DOHH2 (cell line): ENCODE measurements at regions not wholly inside any gene's neighbourhood (a gene's known extent, or its start where the extent isn't known, plus 50 kb on each side); places are given as distances from the start of the nearest gene placed in this dataset.

Experiments
- H3F3A ChIP-seq: fragments of 200-600 bp; sonication (generic), shearing (Covaris generic); 2 replicates; pipeline ENCODE4 v1.6.0; 2016; ENCODE audit warnings: antibody characterized with exemption, mild to moderate bottlenecking; ENCODE audit not compliant: control insufficient read depth, insufficient read depth
- H3K27ac ChIP-seq: fragments of 200-600 bp; sonication (generic); 2 replicates; pipeline ENCODE4 v1.5.1; 2014; ENCODE audit warnings: low read depth, mild to moderate bottlenecking, low read length, moderate library complexity
- H3K27me3 ChIP-seq: fragments of 200-600 bp; sonication (generic); 2 replicates; pipeline ENCODE4 v1.6.1; 2014; ENCODE audit warnings: mild to moderate bottlenecking, low read length, mixed read lengths; ENCODE audit not compliant: control insufficient read depth
- H3K36me3 ChIP-seq: fragments of 200-600 bp; sonication (generic); 2 replicates; pipeline ENCODE4 v1.6.1; 2014; ENCODE audit warnings: mild to moderate bottlenecking, low read length, moderate library complexity, mixed read lengths; ENCODE audit not compliant: control insufficient read depth
- H3K4me1 ChIP-seq: fragments of 200-600 bp; sonication (generic); 2 replicates; pipeline ENCODE4 v1.6.1; 2014; ENCODE audit warnings: mild to moderate bottlenecking, low read length, mixed read lengths; ENCODE audit not compliant: control insufficient read depth
- H3K4me2 ChIP-seq: fragments of 200-600 bp; sonication (generic); 2 replicates; pipeline ENCODE4 v1.6.0; 2014; ENCODE audit warnings: mild to moderate bottlenecking, low read length, moderate library complexity
- H3K4me3 ChIP-seq: fragments of 200-600 bp; sonication (generic); 2 replicates; pipeline ENCODE4 v1.5.1; 2014; ENCODE audit warnings: mild to moderate bottlenecking, low read length, mixed read lengths
- H3K79me2 ChIP-seq: fragments of 200-600 bp; sonication (generic); 2 replicates; pipeline ENCODE4 v1.6.1; 2014; ENCODE audit warnings: mild to moderate bottlenecking, low read length, mixed read lengths; ENCODE audit not compliant: control insufficient read depth
- H3K9me2 ChIP-seq: fragments of 200-600 bp; sonication (generic); replicated peaks from 2 replicates; pipeline ENCODE4 v1.6.1; 2014; ENCODE audit warnings: mild to moderate bottlenecking, low read length, mixed read lengths; ENCODE audit not compliant: control insufficient read depth
- H3K9me3 ChIP-seq: fragments of 200-600 bp; sonication (generic); 2 replicates; pipeline ENCODE4 v1.6.1; 2014; ENCODE audit warnings: antibody characterized with exemption, low read length, mixed read lengths; ENCODE audit not compliant: control insufficient read depth, insufficient read depth
- H4K20me1 ChIP-seq: fragments of 200-600 bp; sonication (generic); 2 replicates; pipeline ENCODE4 v1.6.0; 2014; ENCODE audit warnings: low read depth, mild to moderate bottlenecking, antibody characterized with exemption, low read length, moderate library complexity; ENCODE audit not compliant: control insufficient read depth, insufficient read depth
- EZH2phosphoT487 ChIP-seq: fragments of 200-600 bp; sonication (generic); IDR thresholded peaks from 2 replicates; pipeline ENCODE4 v1.6.1; 2017; ENCODE audit warnings: borderline replicate concordance, mild to moderate bottlenecking, antibody characterized with exemption, low read length, moderate library complexity, mixed read lengths
- TF ChIP-seq, protein P1 (sequence below): fragments of 200-600 bp; sonication (generic); IDR thresholded peaks from one replicate; pipeline ENCODE4 v1.5.1; 2014; ENCODE audit warnings: antibody characterized with exemption, mild to moderate bottlenecking, low read depth, low read length; ENCODE audit not compliant: poor library complexity, severe bottlenecking

DNA sequence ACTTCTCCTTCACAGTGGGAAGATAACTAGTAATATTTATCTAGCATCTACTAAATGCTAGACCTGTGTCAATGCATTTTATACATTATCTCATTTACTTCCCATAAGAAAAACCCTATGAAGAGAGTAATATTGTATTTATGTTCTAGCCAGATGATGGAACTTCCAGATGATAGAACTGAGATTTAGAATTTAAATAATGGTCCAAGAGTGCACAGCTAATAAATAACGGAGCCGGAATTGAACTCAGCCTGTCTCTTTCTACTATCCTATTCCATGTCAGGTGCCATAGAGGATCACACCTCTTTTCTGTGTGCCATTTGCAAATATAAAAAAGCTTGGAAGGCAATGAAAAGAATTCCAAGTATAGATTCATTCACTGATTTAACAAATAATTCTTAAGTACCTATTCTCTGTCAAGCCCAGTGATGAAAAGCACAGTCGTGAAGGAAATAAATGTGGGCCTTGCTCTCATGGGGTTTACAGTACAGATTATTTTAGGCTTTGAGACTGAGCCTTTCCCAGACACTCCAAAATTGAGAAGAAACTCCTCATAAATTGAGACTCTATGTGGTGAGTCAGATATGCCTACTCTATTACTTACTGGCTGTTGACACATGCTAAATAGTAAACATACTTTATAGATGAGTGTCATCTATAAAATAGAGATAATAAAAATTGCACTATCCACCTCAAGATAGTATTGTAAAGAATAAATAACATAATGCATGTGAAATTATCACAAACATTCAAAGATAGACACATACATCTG is 378.0 kb upstream of the PRMT6 start:
- TF ChIP-seq EZH2phosphoT487 = no peak
- TF ChIP-seq, protein P1, sequence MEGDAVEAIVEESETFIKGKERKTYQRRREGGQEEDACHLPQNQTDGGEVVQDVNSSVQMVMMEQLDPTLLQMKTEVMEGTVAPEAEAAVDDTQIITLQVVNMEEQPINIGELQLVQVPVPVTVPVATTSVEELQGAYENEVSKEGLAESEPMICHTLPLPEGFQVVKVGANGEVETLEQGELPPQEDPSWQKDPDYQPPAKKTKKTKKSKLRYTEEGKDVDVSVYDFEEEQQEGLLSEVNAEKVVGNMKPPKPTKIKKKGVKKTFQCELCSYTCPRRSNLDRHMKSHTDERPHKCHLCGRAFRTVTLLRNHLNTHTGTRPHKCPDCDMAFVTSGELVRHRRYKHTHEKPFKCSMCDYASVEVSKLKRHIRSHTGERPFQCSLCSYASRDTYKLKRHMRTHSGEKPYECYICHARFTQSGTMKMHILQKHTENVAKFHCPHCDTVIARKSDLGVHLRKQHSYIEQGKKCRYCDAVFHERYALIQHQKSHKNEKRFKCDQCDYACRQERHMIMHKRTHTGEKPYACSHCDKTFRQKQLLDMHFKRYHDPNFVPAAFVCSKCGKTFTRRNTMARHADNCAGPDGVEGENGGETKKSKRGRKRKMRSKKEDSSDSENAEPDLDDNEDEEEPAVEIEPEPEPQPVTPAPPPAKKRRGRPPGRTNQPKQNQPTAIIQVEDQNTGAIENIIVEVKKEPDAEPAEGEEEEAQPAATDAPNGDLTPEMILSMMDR = no peak
- H3K27me3 ChIP-seq = no peaks in the 10 kb centered on the region
- no peak overlapping the region for H3K27ac ChIP-seq
- no peaks in the 10 kb centered on the region for H3K9me3 ChIP-seq
- no peak overlapping the region for H3K4me3 ChIP-seq
- H3K36me3 ChIP-seq = no peaks in the 10 kb centered on the region
- H4K20me1 ChIP-seq = no peaks in the 10 kb centered on the region
- H3K4me1 ChIP-seq = no peaks in the 10 kb centered on the region
- no peaks in the 10 kb centered on the region for H3K79me2 ChIP-seq
- no peaks in the 10 kb centered on the region for H3K9me2 ChIP-seq
- no peaks in the 10 kb centered on the region for H3F3A ChIP-seq
- H3K4me2 ChIP-seq = no peak overlapping the region

DNA sequence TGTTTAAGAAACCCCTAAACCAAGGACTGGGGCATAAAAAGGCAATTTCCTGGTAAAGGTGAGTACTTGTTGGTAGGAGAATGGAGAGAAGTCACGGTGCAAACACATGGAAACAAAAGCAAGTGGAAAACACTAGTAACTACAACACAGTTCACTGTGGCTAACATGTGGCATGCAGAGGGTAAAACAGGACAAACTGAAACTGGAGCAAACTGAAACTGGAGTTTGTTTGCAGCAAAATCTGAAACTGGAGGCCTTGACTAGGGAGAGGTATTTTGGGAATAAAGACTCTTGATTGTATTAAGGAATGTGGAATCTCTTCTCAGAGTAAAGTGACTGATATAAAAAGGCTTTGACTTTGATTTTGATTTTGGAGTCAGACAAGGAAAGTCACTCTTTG is 376.3 kb upstream of the PRMT6 start:
- Histone ChIP-seq H3K79me2 (no peaks in the 10 kb centered on the region), H3K4me3 (no peak overlapping the region), H3K9me2 (no peaks in the 10 kb centered on the region), H3K4me1 (no peaks in the 10 kb centered on the region), H3K4me2 (no peak overlapping the region), H4K20me1 (no peaks in the 10 kb centered on the region), H3K9me3 (no peaks in the 10 kb centered on the region), H3K36me3 (no peaks in the 10 kb centered on the region), H3K27me3 (no peaks in the 10 kb centered on the region), H3K27ac (no peak overlapping the region), H3F3A (no peaks in the 10 kb centered on the region)
- no peak for TF ChIP-seq EZH2phosphoT487
- TF ChIP-seq, protein P1 = no peak

- Histone ChIP-seq H3F3A (no peaks in the 10 kb centered on the region), H3K79me2 (no peaks in the 10 kb centered on the region), H3K4me3 (no peak overlapping the region), H3K9me2 (no peaks in the 10 kb centered on the region), H3K9me3 (no peaks in the 10 kb centered on the region), H3K36me3 (no peaks in the 10 kb centered on the region), H3K4me2 (no peak overlapping the region), H3K4me1 (no peaks in the 10 kb centered on the region), H3K27me3 (no peaks in the 10 kb centered on the region), H4K20me1 (no peaks in the 10 kb centered on the region), H3K27ac (no peak overlapping the region)
- TF ChIP-seq, protein P1 = no peak
Observed at GRCh38 chr1:106680776-106681344, 375.6 kb upstream of the PRMT6 start.
